HG03139 (cell line): ENCODE measurements at regions not wholly inside any gene's neighbourhood (a gene's known extent, or its start where the extent isn't known, plus 50 kb on each side); places are given as distances from the start of the nearest gene placed in this dataset.

Experiments
- ATAC-seq: cut with Tn5 transposase; IDR thresholded peaks from one replicate; pipeline ENCODE4 v1.9.1; 2021; ENCODE audit not compliant: unreplicated experiment

GRCh38 chr2:155215037-155215707 lies 516.7 kb downstream of the KCNJ3 start:
- no peak for ATAC-seq

DNA sequence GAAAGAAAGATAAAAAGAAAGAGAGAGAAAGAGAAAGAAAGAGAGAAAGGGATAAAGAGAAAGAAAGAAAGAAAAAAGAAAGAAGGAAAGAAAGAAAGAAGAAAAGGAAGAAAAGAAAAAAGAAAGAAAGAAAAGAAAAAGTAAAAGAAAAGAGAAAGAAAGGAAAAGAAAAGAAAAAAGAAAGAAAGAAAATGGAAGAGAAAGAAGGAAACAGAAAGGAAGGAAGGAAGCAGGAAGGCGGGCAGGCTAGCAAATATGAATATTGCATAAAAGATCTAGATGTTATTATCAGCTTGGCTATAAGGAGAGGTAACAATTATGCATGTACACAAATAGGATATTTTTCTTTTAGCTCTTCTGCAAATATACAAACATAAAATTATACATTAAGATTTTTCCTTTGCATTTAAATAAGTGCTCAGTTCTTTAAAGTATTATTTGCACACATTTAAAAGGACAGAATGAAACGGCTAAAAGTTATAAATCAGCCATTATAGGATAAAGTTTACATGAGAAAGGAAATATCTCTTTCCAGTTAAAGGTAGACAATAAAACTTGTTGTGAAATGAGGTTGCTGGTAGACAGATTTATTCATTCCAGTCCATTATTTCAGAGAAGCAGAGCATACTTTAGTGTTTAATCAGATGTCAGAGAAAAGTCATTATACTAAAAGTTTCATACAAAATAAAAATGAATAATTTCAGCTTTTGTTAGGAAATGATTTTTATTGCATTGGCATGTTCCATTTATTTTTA lies 511.4 kb downstream of the KCNJ3 start:
- no peak for ATAC-seq

- no peak for ATAC-seq
Observed at GRCh38 chr2:155203178-155203577, 504.7 kb downstream of the KCNJ3 start.

DNA sequence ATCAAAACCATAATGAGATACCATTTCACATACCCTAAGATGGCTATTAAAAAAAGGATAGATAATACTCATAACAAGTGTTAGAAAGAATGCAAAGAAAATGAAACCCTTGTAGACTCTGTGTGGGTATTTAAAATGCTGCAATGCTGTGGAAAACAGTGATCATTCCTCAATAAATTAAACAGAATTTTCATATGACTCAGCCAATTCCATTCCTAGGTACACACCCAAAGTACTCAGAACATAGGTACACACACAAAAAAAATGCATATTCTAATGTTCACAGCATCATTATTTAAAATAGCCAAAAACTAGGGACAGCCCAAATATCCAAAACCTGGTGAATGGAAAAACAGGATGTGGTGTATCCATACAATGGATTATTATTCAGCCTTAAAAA lies 502.3 kb downstream of the KCNJ3 start:
- ATAC-seq, result no peak

DNA sequence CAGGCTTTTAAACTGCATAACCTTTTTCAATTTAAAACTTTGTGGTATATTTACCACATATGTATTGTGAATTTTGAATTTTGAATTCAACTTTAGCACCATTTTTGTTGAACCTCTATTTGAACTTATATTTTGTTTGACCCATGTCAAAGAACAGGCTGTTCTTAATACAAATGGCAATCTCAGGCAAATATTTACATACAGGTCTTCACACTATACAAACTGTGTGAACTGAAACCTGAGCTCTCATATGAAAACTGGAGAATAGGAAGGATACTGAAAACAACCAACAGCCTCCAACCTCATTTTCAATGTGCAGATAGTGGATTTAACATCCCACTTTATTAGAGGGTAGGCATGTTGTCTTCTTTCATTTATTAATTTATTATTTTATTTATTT lies 491.8 kb downstream of the KCNJ3 start:
- ATAC-seq, result no peak

- ATAC-seq, result no peak
Observed at GRCh38 chr2:155178921-155179320, 480.4 kb downstream of the KCNJ3 start.

- ATAC-seq, result no peak
Observed at GRCh38 chr2:155176345-155176744, 477.9 kb downstream of the KCNJ3 start.

DNA sequence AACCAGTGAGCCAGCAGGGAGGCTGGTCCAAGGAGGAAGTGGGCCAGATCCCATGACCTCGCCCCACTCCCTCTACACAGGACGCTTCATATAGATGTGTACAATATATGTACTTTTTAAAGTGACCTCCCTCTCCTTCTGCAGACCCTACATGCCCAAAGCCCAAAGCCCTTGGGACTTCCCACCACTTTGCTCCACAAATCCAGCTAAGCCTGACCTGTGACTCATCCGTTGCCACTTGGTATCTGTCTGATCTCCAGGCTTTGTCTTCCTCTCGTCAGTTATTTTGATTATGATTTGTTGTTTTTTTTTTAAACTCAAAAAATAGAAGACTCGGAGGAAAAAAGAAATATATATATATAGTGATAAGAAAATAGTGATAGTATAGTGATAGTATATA lies 470.8 kb downstream of the KCNJ3 start:
- no peak for ATAC-seq

DNA sequence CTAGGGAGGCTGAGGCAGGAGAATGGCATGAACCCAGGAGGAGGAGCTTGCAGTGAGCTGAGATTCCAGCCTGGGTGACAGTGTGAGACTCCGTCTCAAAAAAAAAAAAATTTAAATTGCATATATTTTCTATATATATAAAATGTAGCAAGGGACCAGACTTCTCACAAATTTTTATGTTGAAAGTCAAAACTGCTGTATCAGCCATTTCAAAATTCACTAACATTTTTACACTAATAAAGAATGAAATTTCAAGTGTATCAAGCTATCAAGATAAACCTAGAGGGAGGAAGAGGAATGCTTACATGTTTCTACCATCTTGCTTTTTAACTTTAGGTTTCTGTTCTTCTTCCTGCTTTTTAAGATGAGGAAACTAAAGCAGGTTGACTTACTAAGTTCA lies 464.0 kb downstream of the KCNJ3 start:
- ATAC-seq, result no peak

DNA sequence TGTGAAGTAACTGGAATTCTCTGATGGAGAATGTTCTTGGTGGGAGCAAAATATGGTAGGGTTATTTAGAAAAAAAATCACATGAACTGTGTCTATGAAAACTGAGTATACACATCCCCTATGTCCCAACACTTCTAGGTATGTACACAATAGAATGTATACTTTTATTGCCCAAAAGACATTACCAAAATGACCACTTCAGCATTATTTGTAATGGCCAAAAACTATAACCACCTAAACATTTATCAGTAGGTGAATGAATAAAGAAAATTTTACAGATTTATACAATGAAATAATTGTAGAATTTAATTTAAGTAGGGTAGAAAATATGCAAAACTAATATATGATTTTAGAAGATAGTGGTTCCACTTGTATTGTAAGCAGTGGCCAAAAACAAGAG lies 462.8 kb downstream of the KCNJ3 start:
- no peak for ATAC-seq

GRCh38 chr2:155157711-155158110 lies 459.2 kb downstream of the KCNJ3 start:
- no peak for ATAC-seq

- ATAC-seq, result no peak
Observed at GRCh38 chr2:155157065-155157464, 458.6 kb downstream of the KCNJ3 start.

- ATAC-seq, result no peak
Observed at GRCh38 chr2:155151945-155152344, 453.4 kb downstream of the KCNJ3 start.

DNA sequence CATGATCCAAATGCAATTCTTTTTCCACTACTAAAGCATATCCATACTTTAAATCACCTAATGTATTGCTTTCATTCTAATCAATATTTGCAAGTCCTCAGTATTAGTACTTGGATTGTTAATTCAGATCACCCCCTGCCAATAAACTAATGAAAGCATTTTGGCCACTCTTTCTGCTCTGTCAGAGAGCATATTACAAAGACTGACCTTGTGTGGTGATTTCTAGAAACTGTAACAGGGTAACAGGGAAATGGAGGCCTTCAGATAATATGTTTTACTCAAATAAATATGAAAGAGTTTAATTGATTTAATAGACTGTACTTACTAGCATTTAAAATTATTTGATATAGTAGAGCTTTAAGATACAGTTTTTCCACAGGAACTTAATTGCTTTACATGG lies 453.0 kb downstream of the KCNJ3 start:
- no peak for ATAC-seq

GRCh38 chr2:155145758-155146229 lies 447.3 kb downstream of the KCNJ3 start:
- ATAC-seq, result peak; percentile 97

DNA sequence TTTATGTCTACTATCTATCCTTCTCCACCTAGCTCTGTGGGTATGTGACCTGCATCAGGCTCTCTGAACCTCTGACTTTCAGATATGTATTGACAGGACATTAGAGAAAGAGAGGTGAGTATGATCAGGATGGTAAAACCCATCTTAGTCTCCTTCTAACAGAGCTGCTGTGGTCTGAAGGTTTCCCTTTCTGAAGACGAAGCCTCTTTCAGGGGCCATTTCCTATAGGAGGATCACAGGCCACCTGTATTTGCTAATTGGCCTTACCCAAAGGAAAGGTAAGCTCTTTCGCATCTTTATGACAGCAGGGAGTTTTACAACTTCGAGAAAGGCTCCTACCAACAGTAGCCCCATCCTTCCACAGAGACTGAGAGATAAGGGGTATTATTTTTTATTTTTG lies 442.9 kb downstream of the KCNJ3 start:
- ATAC-seq, result no peak

GRCh38 chr2:155125585-155126230 lies 427.2 kb downstream of the KCNJ3 start:
- ATAC-seq, result no peak

- ATAC-seq, result no peak
Observed at GRCh38 chr2:155115846-155116245, 417.4 kb downstream of the KCNJ3 start.

- ATAC-seq, result no peak
Observed at GRCh38 chr2:155111070-155111469, 412.6 kb downstream of the KCNJ3 start.

GRCh38 chr2:155109527-155109926 lies 411.0 kb downstream of the KCNJ3 start:
- ATAC-seq, result no peak

DNA sequence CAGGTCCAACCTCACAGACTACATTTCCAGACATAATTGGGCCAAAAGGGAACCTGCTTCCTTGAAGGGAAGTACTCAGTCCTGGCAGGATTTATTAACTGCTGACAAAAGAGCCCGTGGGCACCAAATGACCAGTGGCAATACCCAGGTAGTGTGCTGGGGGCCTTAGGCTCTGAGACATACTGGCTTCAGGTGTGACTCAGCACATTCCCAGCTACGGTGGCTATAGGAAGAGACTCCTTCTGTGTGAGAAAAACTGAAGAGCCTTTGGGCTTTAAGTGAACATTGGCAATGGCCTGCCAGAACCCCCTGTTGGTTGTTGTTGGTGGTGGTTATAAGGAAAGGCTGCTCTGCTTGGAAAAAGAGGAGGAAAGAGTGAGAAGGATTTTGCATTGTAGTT lies 401.8 kb downstream of the KCNJ3 start:
- no peak for ATAC-seq

GRCh38 chr2:155099784-155100183 lies 401.3 kb downstream of the KCNJ3 start:
- no peak for ATAC-seq
